COR-L47 (cell line): ENCODE measurements at regions not wholly inside any gene's neighbourhood (a gene's known extent, or its start where the extent isn't known, plus 50 kb on each side); places are given as distances from the start of the nearest gene placed in this dataset.
"Not testable (repeated sequence)": the region's sequence is repeated elsewhere in the genome, so short reads cannot be mapped to it uniquely, and the experiment has no call there.

Experiments used
- DNase-seq: peaks from one replicate; lab custom pipeline; 2025; lab: John Stamatoyannopoulos, UW

GRCh38 chr14:27799066-27800028 lies 967.2 kb upstream of the FOXG1 start:
- DNase-seq, result not testable (repeated sequence)

DNA sequence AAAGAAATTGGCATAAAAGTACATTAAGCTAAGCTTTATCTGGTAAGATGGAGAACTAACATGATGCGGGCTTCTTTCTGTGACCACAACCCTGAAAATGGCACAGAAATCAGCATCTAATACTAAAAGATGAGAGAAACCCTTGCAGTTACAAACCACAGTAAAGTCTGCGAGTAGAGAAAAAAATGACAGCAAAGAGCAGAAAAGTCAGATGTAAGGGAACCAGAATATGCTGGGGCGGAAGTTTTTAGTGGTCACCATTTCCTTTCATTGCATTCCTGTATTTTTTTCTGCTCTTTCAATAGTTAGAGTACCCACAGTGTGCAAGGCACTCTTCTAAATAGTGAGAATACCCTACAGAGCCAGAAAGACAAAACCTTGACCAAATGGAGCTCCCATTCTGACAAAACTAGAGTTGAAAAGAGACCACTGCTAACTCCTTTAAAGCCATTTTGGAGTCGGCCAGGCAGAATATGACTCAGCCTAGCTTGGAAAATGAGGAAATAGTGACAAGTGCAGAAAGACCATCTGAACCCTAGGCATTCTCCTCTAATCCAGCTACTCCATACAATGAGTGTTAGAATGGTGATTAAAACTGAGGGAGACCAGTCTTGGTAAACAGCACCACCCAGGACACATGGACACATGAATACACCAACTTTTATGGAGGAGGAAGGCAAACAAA lies 948.7 kb upstream of the FOXG1 start:
- DNase-seq, result not testable (repeated sequence)

DNA sequence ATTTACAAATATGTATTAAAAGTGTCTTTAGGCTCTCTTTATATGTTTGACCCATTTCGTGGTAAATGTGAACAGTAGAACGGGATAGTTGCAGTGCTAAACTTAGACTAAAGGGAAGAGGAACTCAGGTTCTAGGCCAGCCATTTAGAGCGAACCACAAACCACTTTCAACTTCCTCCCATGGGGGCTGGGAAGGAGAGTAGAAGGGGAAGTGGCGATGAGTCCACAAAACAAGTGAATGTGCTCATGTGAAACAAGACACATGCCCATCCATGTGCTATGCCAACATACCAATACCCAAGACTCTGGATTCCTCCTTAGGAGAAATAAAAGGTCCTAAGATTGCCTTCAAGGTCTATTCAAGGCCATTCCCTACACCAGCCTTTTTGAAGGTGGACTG lies 940.4 kb upstream of the FOXG1 start:
- DNase-seq, result not testable (repeated sequence)

DNA sequence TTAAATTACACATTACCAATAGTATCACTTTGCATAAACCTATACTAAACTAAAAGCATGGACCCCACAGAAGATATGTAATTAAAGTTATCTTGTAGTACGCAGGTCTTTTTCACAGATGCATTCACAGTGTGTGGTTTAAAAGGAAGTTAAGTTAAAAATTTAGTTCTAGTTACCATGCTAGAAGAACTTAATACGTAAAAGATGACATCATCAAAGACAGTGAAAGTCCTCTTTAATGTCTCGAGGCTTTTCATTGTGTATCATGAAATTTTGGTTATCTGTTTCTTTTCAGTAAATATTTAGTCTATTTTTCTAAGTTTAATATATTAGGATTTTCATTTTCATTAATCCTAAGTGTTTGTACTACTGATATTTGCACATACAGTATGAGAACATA lies 934.6 kb upstream of the FOXG1 start:
- DNase-seq, result not testable (repeated sequence)

DNA sequence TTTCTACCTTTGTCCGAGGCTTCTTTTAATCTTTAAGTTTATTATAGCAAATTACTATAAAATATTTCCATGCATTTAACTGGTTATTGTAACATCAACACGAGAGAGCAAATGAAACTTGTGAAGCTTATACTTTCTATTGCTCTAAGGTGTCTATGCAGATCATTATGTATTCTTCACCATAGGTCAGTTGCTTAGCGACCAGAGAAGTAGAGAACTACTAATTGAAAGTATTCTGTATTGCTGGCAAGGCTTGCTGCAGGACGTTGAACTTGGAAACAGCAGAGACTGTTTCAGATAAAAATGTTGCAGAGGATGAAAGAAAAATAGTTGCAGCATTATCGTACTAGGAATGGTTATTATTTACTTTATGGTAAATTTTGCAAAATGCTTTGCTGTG lies 933.6 kb upstream of the FOXG1 start:
- not testable (repeated sequence) for DNase-seq

- no peak for DNase-seq
Measured at GRCh38 chr14:27836386-27836785, 930.2 kb upstream of the FOXG1 start.

GRCh38 chr14:27845241-27845850 lies 921.2 kb upstream of the FOXG1 start:
- no peak for DNase-seq

GRCh38 chr14:27845902-27846301 lies 920.7 kb upstream of the FOXG1 start:
- DNase-seq, result no peak

DNA sequence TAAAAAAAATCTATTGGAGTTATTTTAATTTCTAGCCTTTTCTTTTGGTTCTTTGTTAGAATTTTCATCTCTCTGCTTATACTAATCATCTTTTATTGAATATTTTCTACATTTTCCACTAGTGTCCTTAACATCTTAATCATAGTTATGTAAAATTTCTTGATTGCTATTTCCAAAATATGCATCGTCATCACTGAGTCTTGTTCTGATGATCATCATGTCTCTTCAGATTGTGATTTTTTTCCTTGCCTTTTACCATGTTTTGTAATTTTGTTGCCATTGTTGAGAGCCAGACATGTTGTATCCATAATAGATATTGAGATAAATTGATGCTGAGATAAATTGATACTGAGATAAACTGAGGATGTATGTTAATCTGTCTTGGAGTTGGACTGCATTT lies 919.1 kb upstream of the FOXG1 start:
- DNase-seq, result not testable (repeated sequence)

- not testable (repeated sequence) for DNase-seq
Measured at GRCh38 chr14:27849193-27849592, 917.4 kb upstream of the FOXG1 start.

DNA sequence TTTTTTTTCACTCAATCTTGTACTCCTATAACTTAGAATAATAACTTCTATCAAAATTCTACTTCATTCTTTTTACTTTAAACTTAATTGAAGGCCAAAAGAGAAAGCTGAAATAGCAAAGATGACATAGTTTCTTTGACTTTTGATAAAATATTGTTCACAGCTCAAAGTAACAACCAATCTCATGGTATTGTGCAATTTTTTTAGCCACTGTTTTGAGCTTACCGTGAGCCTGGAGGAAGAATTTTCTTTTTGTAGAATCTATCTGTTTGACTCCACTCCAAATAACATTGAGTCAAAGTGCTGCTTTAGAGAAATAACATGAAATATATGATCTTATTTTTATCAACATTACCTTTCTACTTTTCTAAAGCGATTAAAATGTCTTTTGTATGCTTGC lies 903.9 kb upstream of the FOXG1 start:
- no peak for DNase-seq

- no peak for DNase-seq
Measured at GRCh38 chr14:27863166-27863565, 903.4 kb upstream of the FOXG1 start.

- no peak for DNase-seq
Measured at GRCh38 chr14:27881063-27881462, 885.5 kb upstream of the FOXG1 start.

DNA sequence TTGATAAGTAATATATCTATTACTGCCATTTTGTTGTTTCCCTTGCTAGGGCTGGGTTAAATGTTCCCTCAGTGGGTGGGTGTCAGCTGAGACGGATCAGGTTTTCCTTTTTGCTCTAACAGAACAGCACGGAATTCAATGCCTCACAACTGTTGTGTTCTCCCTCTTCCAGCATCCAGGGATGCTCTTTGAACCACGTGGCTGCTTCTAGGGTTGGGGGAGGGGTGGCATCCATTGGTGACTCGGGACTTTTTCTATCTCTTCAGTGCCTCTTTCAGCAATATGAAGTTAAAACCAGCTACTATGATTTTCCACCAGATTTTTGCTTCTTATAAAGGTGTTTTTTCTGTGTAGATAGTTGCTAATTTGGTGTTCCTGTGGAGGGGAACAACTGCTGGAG lies 884.9 kb upstream of the FOXG1 start:
- no peak for DNase-seq

GRCh38 chr14:27886256-27886655 lies 880.3 kb upstream of the FOXG1 start:
- DNase-seq, result no peak

GRCh38 chr14:27890259-27890658 lies 876.3 kb upstream of the FOXG1 start:
- no peak for DNase-seq

DNA sequence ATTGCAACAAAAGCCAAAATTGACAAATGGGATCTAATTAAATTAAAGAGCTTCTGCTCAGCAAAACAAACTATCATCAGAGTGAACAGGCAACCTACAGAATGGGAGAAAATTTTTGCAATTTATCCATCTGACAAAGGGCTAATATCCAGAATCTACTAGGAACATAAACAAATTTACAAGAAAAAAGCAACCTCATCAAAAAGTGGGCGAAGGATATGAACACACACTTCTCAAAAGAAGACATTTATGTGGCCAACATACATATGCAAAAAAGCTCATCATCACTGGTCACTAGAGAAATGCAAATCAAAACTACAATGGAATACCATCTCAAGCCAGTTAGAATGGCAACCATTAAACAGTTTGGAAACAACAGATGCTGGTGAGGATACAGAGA lies 858.1 kb upstream of the FOXG1 start:
- not testable (repeated sequence) for DNase-seq

DNA sequence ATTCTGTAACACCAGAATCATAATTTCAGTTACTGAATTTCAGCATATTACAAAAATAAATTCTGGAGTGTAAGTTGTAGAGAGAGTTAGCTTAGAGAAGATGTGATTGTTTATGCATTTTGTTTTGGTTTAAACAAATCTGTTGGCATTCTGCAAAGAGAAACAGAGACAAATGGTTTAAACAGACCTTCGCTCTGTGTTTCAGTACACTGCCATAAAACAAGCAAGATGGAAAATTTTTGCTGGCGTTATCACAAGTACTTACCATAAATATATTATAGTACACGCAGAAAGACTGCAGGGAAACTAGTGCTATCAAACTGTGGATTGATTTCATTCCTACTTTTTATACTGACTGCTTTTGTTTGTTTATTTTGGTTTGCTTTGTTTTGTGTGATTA lies 850.3 kb upstream of the FOXG1 start:
- DNase-seq, result no peak

GRCh38 chr14:27917896-27918295 lies 848.7 kb upstream of the FOXG1 start:
- DNase-seq, result no peak

DNA sequence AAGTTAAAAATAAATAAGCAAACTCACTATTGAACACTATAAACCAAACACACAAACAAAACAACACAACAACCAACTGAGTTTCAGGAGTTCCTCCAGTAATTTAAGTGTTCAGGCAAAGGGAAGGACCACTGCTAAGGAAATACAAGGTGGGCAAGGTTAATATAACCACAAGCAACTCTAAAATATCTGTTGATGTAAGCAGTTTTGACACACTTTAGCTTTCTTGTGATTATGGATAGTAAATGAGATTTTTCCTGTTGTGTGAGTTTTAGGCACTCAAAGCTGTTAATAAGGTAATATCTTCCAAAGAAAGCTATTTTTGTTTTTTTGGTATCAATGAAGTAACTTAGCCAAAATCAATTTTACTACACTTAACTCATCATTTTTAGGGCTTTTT lies 839.1 kb upstream of the FOXG1 start:
- no peak for DNase-seq

- DNase-seq, result no peak
Measured at GRCh38 chr14:27929797-27930347, 836.7 kb upstream of the FOXG1 start.

GRCh38 chr14:27938392-27938791 lies 828.2 kb upstream of the FOXG1 start:
- no peak for DNase-seq
